Hepatocyte (in vitro differentiated cells): ENCODE measurements at regions not wholly inside any gene's neighbourhood (a gene's known extent, or its start where the extent isn't known, plus 50 kb on each side); places are given as distances from the start of the nearest gene placed in this dataset.

Experiments
- DNase-seq: peaks from one replicate; pipeline ENCODE4 v3.0.0-alpha.2; 2016; ENCODE audit warnings: low spot score
- H2AFZ ChIP-seq: fragments of 200-600 bp; sonication (generic); 2 replicates; pipeline ENCODE4 v1.6.0; 2016; ENCODE audit warnings: antibody characterized with exemption, mild to moderate bottlenecking
- H3K27ac ChIP-seq: fragments of 200-600 bp; sonication (generic); 2 replicates; pipeline ENCODE4 v1.5.1; 2016; ENCODE audit warnings: mild to moderate bottlenecking
- H3K27me3 ChIP-seq: fragments of 200-600 bp; sonication (generic); 2 replicates; pipeline ENCODE4 v1.6.1; 2016
- H3K36me3 ChIP-seq: fragments of 200-600 bp; sonication (generic); replicated peaks from 2 replicates; pipeline ENCODE4 v1.5.1; 2016; ENCODE audit warnings: low read depth; ENCODE audit not compliant: insufficient read depth
- H3K4me1 ChIP-seq: fragments of 200-600 bp; sonication (generic); 2 replicates; pipeline ENCODE4 v1.5.1; 2016; ENCODE audit warnings: mild to moderate bottlenecking, moderate library complexity; ENCODE audit not compliant: insufficient read depth
- H3K4me2 ChIP-seq: fragments of 200-600 bp; sonication (generic); 2 replicates; pipeline ENCODE4 v1.6.0; 2016
- H3K4me3 ChIP-seq: fragments of 200-600 bp; sonication (generic); 2 replicates; pipeline ENCODE4 v1.5.1; 2016; ENCODE audit warnings: mild to moderate bottlenecking
- H3K79me2 ChIP-seq: fragments of 200-600 bp; sonication (generic); 2 replicates; pipeline ENCODE4 v1.6.0; 2017; ENCODE audit warnings: mild to moderate bottlenecking
- H3K9me2 ChIP-seq: fragments of 200-600 bp; sonication (generic); replicated peaks from 2 replicates; pipeline ENCODE4 v1.6.0; 2017; ENCODE audit warnings: mild to moderate bottlenecking; ENCODE audit not compliant: insufficient read depth
- H3K9me3 ChIP-seq: fragments of 200-600 bp; sonication (generic); 2 replicates; pipeline ENCODE4 v1.5.1; 2016; ENCODE audit warnings: low read depth, mild to moderate bottlenecking
- H4K20me1 ChIP-seq: fragments of 200-600 bp; sonication (generic); 2 replicates; pipeline ENCODE4 v1.6.0; 2016; ENCODE audit warnings: mild to moderate bottlenecking; ENCODE audit not compliant: insufficient read depth, poor library complexity, severe bottlenecking
- CTCF ChIP-seq: fragments of 200-600 bp; sonication (generic); IDR thresholded peaks from 2 replicates; pipeline ENCODE4 v1.5.1; 2016; ENCODE audit warnings: antibody characterized with exemption, mild to moderate bottlenecking; ENCODE audit not compliant: poor library complexity
- EZH2 ChIP-seq: fragments of 200-600 bp; sonication (generic); IDR thresholded peaks from 2 replicates; pipeline ENCODE4 v1.6.1; 2016; ENCODE audit warnings: antibody characterized with exemption, mild to moderate bottlenecking, borderline replicate concordance
- EZH2phosphoT487 ChIP-seq: fragments of 200-600 bp; sonication (generic); IDR thresholded peaks from one replicate; pipeline ENCODE4 v1.6.1; 2018; ENCODE audit warnings: antibody characterized with exemption, mild to moderate bottlenecking, low read depth, moderate library complexity; ENCODE audit not compliant: unreplicated experiment, severe bottlenecking
- WGBS: methylation state at CpG from one replicate; pipeline ENCODE4 v1.1.6; 2016; ENCODE audit warnings: low lambda C conversion rate; ENCODE audit errors: missing lambda C conversion rate; 5-methylcytosine and 5-hydroxymethylcytosine counted together

GRCh38 chr16:86372193-86372592, 138.1 kb upstream of the FOXF1 start:
- Histone ChIP-seq H3K4me2 (no peak overlapping the region), H3K36me3 (no peaks in the 10 kb centered on the region), H3K4me1 (no peaks in the 10 kb centered on the region), H4K20me1 (no peaks in the 10 kb centered on the region), H3K27ac (no peak overlapping the region), H3K79me2 (no peaks in the 10 kb centered on the region), H3K9me2 (no peaks in the 10 kb centered on the region), H3K9me3 (no peaks in the 10 kb centered on the region), H3K4me3 (no peak overlapping the region), H2AFZ (no peak overlapping the region), H3K27me3 (no peaks in the 10 kb centered on the region)
- no peak for DNase-seq
- WGBS: 96% methylated on average over 8 of the region's 8 CpGs
- no peak for TF ChIP-seq EZH2

GRCh38 chr16:86373276-86373901, 136.9 kb upstream of the FOXF1 start:
- Histone ChIP-seq H3K79me2 (no peaks in the 10 kb centered on the region), H3K9me3 (no peaks in the 10 kb centered on the region), H3K27me3 (no peaks in the 10 kb centered on the region), H3K4me1 (peaks cover 4% of the 10 kb centered on the region), H3K27ac (no peak overlapping the region), H3K9me2 (no peaks in the 10 kb centered on the region), H2AFZ (no peak overlapping the region), H3K36me3 (no peaks in the 10 kb centered on the region), H4K20me1 (no peaks in the 10 kb centered on the region), H3K4me3 (no peak overlapping the region), H3K4me2 (no peak overlapping the region)
- DNase-seq: no peak
- 78% methylated on average over 16 of the region's 16 CpGs for WGBS
- TF ChIP-seq EZH2phosphoT487 (no peak), EZH2 (no peak), CTCF (no peak)

GRCh38 chr16:86374603-86375130, 135.7 kb upstream of the FOXF1 start:
- WGBS: 83% methylated on average over 6 of the region's 6 CpGs
- H3K4me1 ChIP-seq: peaks cover 4% of the 10 kb centered on the region
- H3K4me3 ChIP-seq: no peak overlapping the region
- no peaks in the 10 kb centered on the region for H3K79me2 ChIP-seq
- H3K4me2 ChIP-seq: no peak overlapping the region
- H3K27me3 ChIP-seq: no peaks in the 10 kb centered on the region
- peak overlapping the region; percentile 51 for H3K27ac ChIP-seq
- H3K36me3 ChIP-seq: no peaks in the 10 kb centered on the region
- H3K9me2 ChIP-seq: no peaks in the 10 kb centered on the region
- no peak overlapping the region for H2AFZ ChIP-seq
- no peaks in the 10 kb centered on the region for H4K20me1 ChIP-seq
- no peak for DNase-seq
- H3K9me3 ChIP-seq: no peaks in the 10 kb centered on the region
- TF ChIP-seq CTCF (no peak), EZH2phosphoT487 (no peak), EZH2 (no peak)

GRCh38 chr16:86375364-86375763, 135.0 kb upstream of the FOXF1 start:
- no peaks in the 10 kb centered on the region for H3K79me2 ChIP-seq
- WGBS: 70% methylated on average over 5 of the region's 5 CpGs
- H3K4me2 ChIP-seq: peak overlapping the region; percentile 31
- H4K20me1 ChIP-seq: no peaks in the 10 kb centered on the region
- no peaks in the 10 kb centered on the region for H3K9me2 ChIP-seq
- no peak overlapping the region for H2AFZ ChIP-seq
- no peak overlapping the region for H3K4me3 ChIP-seq
- no peaks in the 10 kb centered on the region for H3K9me3 ChIP-seq
- peak overlapping the region; percentile 51 for H3K27ac ChIP-seq
- H3K27me3 ChIP-seq: no peaks in the 10 kb centered on the region
- DNase-seq: no peak
- TF ChIP-seq CTCF: no peak
- no peak for TF ChIP-seq EZH2phosphoT487
- no peak for TF ChIP-seq EZH2
- no peaks in the 10 kb centered on the region for H3K36me3 ChIP-seq
- H3K4me1 ChIP-seq: peaks cover 8% of the 10 kb centered on the region
